ENCODE measurements at regions not wholly inside any gene's neighbourhood (a gene's known extent, or its start where the extent isn't known, plus 50 kb on each side); places are given as distances from the start of the nearest gene placed in this dataset.
"Not testable (repeated sequence)": the region's sequence is repeated elsewhere in the genome, so short reads cannot be mapped to it uniquely, and the experiment has no call there.

- DNase-seq (ENCODE audit: low read depth) = peak; percentile 7
- not testable (repeated sequence) for H3K4me3 ChIP-seq (ENCODE audit: low read length)
These were observed 125.9 kb upstream of the RRN3 start for GRCh38 chr16:15219679-15220615.

GRCh38 chr16:15218856-15219500, 124.9 kb upstream of the RRN3 start:
- H3K4me3 ChIP-seq (ENCODE audit: low read length); DNase-seq (ENCODE audit: low read depth): not testable (repeated sequence)

More at GRCh38 chr16:15219679-15220615, 125.9 kb upstream of the RRN3 start:
- TF ChIP-seq CTCF (conservative IDR thresholded peaks at IDR 0.05; ENCODE audit: low read length) = peak; percentile 75

- not testable (repeated sequence) for H3K4me3 ChIP-seq (ENCODE audit: low read length)
- peak; percentile 13 for DNase-seq (ENCODE audit: low read depth)
These were observed 113.3 kb upstream of the RRN3 start for GRCh38 chr16:15207202-15207981.

GRCh38 chr16:15206439-15206838, 112.4 kb upstream of the RRN3 start:
- H3K4me3 ChIP-seq (ENCODE audit: low read length); DNase-seq (ENCODE audit: low read depth): not testable (repeated sequence)

- H3K4me3 ChIP-seq (ENCODE audit: low read length); DNase-seq (ENCODE audit: low read depth): not testable (repeated sequence)
These were observed 111.9 kb upstream of the RRN3 start for GRCh38 chr16:15205939-15206338.

GRCh38 chr16:15204571-15204970, 110.5 kb upstream of the RRN3 start:
- not testable (repeated sequence) for DNase-seq (ENCODE audit: low read depth); H3K4me3 ChIP-seq (ENCODE audit: low read length)

- DNase-seq (ENCODE audit: low read depth) = not testable (repeated sequence)
These were observed 98.7 kb upstream of the RRN3 start for GRCh38 chr16:15192813-15193212.

GRCh38 chr16:15192197-15192596, 98.1 kb upstream of the RRN3 start:
- not testable (repeated sequence) for DNase-seq (ENCODE audit: low read depth); H3K4me3 ChIP-seq (ENCODE audit: low read length)

More at GRCh38 chr16:15192813-15193212, 98.7 kb upstream of the RRN3 start:
- not testable (repeated sequence) for H3K4me3 ChIP-seq (ENCODE audit: low read length)

- not testable (repeated sequence) for DNase-seq (ENCODE audit: low read depth)
These were observed 95.4 kb upstream of the RRN3 start for GRCh38 chr16:15189478-15189877.

More at GRCh38 chr16:15189478-15189877, 95.4 kb upstream of the RRN3 start:
- H3K4me3 ChIP-seq (ENCODE audit: low read length) = not testable (repeated sequence)
